ENCODE measurements at regions not wholly inside any gene's neighbourhood (a gene's known extent, or its start where the extent isn't known, plus 50 kb on each side); places are given as distances from the start of the nearest gene placed in this dataset.

DNA sequence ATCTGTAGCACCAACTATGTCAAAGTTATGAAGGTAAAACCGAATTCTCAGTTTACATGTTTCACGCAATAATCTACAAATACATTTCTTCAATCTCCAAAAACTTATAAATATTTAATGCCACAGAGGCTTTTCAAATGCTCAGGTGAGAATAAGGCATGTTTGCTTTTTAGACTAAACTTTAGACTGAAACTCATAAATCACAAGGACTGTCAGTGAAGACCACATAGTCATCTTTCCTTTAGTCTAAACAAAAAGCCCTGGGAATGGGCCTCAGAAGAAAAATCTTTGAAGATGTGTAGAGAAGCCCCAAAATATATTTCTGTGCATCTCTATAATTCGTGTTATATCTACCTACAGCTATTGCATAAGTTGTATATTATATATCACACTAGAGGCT, 54.5 kb upstream of the DCTD start:
- peak; percentile 17 for DNase-seq (ENCODE audit: low read depth)

DNA sequence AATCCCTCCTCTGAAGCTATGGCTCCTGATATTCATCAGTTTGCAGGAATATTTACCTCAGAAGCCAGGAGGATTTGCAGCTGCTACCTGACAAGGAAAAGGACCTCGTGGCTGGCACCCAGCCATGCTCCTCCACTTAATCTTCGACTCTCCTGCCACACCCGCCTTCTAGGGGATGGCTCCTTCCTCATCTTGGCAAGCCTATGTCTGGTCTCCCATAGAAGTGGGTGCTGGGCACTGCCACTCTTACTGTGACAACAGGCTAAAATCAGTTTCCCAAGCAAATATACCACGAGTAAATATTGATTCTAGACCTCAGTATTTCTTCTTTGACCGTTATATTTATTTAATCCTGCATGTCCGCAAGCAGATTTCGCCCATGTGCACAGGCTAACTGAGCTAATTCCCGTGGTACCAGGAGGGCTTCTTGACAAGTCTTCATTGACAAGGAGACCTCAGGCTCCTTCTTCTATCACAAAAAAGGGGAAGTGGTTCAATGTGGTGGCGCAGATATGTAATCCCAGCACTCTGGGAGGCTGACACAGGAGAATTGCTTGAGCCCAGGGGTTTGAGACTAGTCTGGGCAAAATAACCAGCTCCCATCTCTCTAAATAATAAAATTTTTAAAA, 52.6 kb upstream of the DCTD start:
- no peak for DNase-seq (ENCODE audit: low read depth)

- no peak for DNase-seq (ENCODE audit: low read depth)
Measured at GRCh38 chr4:182968917-182969650, 51.9 kb upstream of the DCTD start.

GRCh38 chr4:182967403-182967802, 50.2 kb upstream of the DCTD start:
- no peak for DNase-seq (ENCODE audit: low read depth)
